ENCODE measurements at regions not wholly inside any gene's neighbourhood (a gene's known extent, or its start where the extent isn't known, plus 50 kb on each side); places are given as distances from the start of the nearest gene placed in this dataset.

DNA sequence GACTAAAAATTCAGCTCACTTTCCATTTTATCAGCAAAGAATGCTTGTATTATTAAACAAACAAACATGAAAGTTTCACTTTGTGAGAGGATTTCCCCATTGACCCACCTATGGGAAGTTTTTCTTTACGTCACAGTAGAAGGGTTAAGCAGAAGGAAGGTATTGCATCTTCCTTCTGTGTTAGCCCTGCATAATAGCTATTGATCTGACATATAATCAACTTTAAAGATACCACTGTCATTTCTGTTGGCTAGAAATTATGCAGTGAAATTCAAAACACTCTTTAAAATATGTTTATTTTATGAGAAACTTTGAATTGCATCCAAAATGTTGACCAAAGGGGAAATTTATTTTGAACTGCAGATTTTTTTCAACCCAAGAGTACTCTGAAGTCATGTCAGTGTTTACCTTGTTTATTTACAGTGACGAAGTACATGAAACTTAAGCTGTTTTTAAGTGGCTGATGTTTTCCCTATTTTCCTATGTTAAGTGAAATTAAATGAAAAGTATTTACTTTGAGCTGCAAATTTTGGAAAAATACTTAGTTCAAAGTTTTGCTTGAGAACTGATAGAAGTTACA, 566.4 kb downstream of the ZEB2 start:
- TF ChIP-seq SUZ12 (IDR thresholded peaks at IDR 0.05; ENCODE audit: extremely low read depth, insufficient read depth, insufficient read length) (no peak), YY1 (IDR thresholded peaks at IDR 0.05; ENCODE audit: insufficient read depth, insufficient read length) (no peak)

All from NT2/D1 (cell line).